GM19324 (cell line): ENCODE measurements at regions not wholly inside any gene's neighbourhood (a gene's known extent, or its start where the extent isn't known, plus 50 kb on each side); places are given as distances from the start of the nearest gene placed in this dataset.
"Not testable (repeated sequence)": the region's sequence is repeated elsewhere in the genome, so short reads cannot be mapped to it uniquely, and the experiment has no call there.

Source experiments
- ATAC-seq: cut with Tn5 transposase; IDR thresholded peaks from one replicate; pipeline ENCODE4 v1.9.1; 2021; ENCODE audit warnings: mild to moderate bottlenecking, moderate library complexity; ENCODE audit not compliant: unreplicated experiment, low FRiP score

GRCh38 chr2:167756446-167756845 lies 490.9 kb downstream of the STK39 start:
- no peak for ATAC-seq

- ATAC-seq = no peak
Measured at GRCh38 chr2:167753142-167753541, 494.3 kb downstream of the STK39 start.

- ATAC-seq = no peak
Measured at GRCh38 chr2:167752734-167753133, 494.7 kb downstream of the STK39 start.

- no peak for ATAC-seq
Measured at GRCh38 chr2:167750675-167751074, 496.7 kb downstream of the STK39 start.

- no peak for ATAC-seq
Measured at GRCh38 chr2:167749660-167750059, 497.7 kb downstream of the STK39 start.

GRCh38 chr2:167749016-167749415 lies 498.4 kb downstream of the STK39 start:
- ATAC-seq = no peak

GRCh38 chr2:167748536-167748935 lies 498.9 kb downstream of the STK39 start:
- no peak for ATAC-seq

- ATAC-seq = no peak
Measured at GRCh38 chr2:167745667-167746066, 501.7 kb downstream of the STK39 start.

- ATAC-seq = not testable (repeated sequence)
Measured at GRCh38 chr2:167739921-167740320, 507.5 kb downstream of the STK39 start.

GRCh38 chr2:167733747-167734146 lies 513.6 kb downstream of the STK39 start:
- ATAC-seq = no peak

- no peak for ATAC-seq
Measured at GRCh38 chr2:167732326-167732725, 515.1 kb downstream of the STK39 start.

- no peak for ATAC-seq
Measured at GRCh38 chr2:167729911-167730310, 517.5 kb downstream of the STK39 start.

GRCh38 chr2:167726788-167727187 lies 520.6 kb downstream of the STK39 start:
- ATAC-seq = no peak

GRCh38 chr2:167721593-167721992 lies 525.8 kb downstream of the STK39 start:
- no peak for ATAC-seq

- no peak for ATAC-seq
Measured at GRCh38 chr2:167719410-167719809, 528.0 kb downstream of the STK39 start.

- no peak for ATAC-seq
Measured at GRCh38 chr2:167718560-167718959, 528.8 kb downstream of the STK39 start.

GRCh38 chr2:167715932-167716331 lies 531.5 kb downstream of the STK39 start:
- no peak for ATAC-seq

- ATAC-seq = not testable (repeated sequence)
Measured at GRCh38 chr2:167715498-167715897, 531.9 kb downstream of the STK39 start.

- no peak for ATAC-seq
Measured at GRCh38 chr2:167712275-167712674, 535.1 kb downstream of the STK39 start.

GRCh38 chr2:167708998-167709397 lies 538.4 kb downstream of the STK39 start:
- ATAC-seq = no peak

- ATAC-seq = no peak
Measured at GRCh38 chr2:167706800-167707199, 540.6 kb downstream of the STK39 start.

GRCh38 chr2:167703441-167703840 lies 544.0 kb downstream of the STK39 start:
- ATAC-seq = no peak

- no peak for ATAC-seq
Measured at GRCh38 chr2:167702227-167702626, 545.2 kb downstream of the STK39 start.
